HepG2 (cell line): ENCODE measurements at regions not wholly inside any gene's neighbourhood (a gene's known extent, or its start where the extent isn't known, plus 50 kb on each side); places are given as distances from the start of the nearest gene placed in this dataset.

Experiments
- ATAC-seq: fragments of 200-7000 bp; cut with Tn5 transposase; 3 replicates; pipeline ENCODE4 v1.9.1; 2020; ENCODE audit warnings: mild to moderate bottlenecking, moderate library complexity
- BruUV-seq: library from RNA; stranded (reverse); fragments of 400-500 nt; replicated peaks from 2 replicates; lab custom pipeline; 2021; lab: Mats Ljungman, UMichigan
- CTCF ChIA-PET: fragments of 300-600 bp; formaldehyde crosslinking; extraction: SDS; loops from one replicate; lab custom pipeline; 2021; ENCODE audit warnings: low total read pairs, inconsistent platforms, low intra/inter-chr PET ratio; lab: Yijun Ruan, JAX
- POLR2A ChIA-PET: fragments of 350-600 bp; sonication (Branson Sonifier 250); formaldehyde crosslinking; loops from one replicate; lab custom pipeline; 2020; ENCODE audit warnings: antibody characterized with exemption, inconsistent platforms; lab: Yijun Ruan, JAX
- DNase-seq: peaks from one replicate; pipeline ENCODE4 v3.0.0-alpha.2; 2015; ENCODE audit warnings: low spot score
- FAIRE-seq: peaks from 3 replicates; lab custom pipeline; 2011; peaks lifted over from hg19 to GRCh38; lab: Jason Lieb, UNC
- H2AFZ ChIP-seq: one replicate; pipeline ENCODE4 v1.6.1; 2011; ENCODE audit warnings: low read length, inconsistent platforms
- H3K27ac ChIP-seq: fragments of 300-600 bp; 3 replicates; pipeline ENCODE4 v1.8.0; 2011; ENCODE audit warnings: mixed run types, mild to moderate bottlenecking, mixed read lengths, low read length, inconsistent platforms; ENCODE audit not compliant: insufficient read depth; ENCODE audit errors: extremely low read length
- H3K27me3 ChIP-seq, 2 experiments: fragments of 200-600 bp in 1 of 2; 2 replicates in 1 of 2; 3 replicates in 1 of 2; pipeline versions ENCODE4 v1.6.0 to v1.8.0; 2011; ENCODE audit warnings: low read length in 2 of 2, mild to moderate bottlenecking in 2 of 2, moderate library complexity in 2 of 2, inconsistent platforms in 1 of 2; ENCODE audit not compliant: insufficient read depth in 2 of 2, control insufficient read depth in 1 of 2
- H3K36me3 ChIP-seq, 2 experiments: fragments of 200-600 bp in 1 of 2; replicated peaks in 1 of 2; 2 replicates in 1 of 2; 3 replicates in 1 of 2; pipeline versions ENCODE4 v1.5.1 to v1.8.0; 2011; ENCODE audit warnings: low read length in 2 of 2, inconsistent platforms in 1 of 2; ENCODE audit not compliant: insufficient read depth in 2 of 2, control insufficient read depth in 1 of 2
- H3K4me1 ChIP-seq: 2 replicates; pipeline ENCODE4 v1.5.1; 2012; ENCODE audit warnings: low read length, inconsistent platforms; ENCODE audit not compliant: insufficient read depth
- H3K4me2 ChIP-seq: 2 replicates; pipeline ENCODE4 v1.6.0; 2011; ENCODE audit warnings: low read depth, low read length, inconsistent platforms
- H3K4me3 ChIP-seq, 3 experiments: fragments of 200-600 bp in 1 of 3; sonication (generic), shearing (Covaris generic) in 1 of 3; replicated peaks in 1 of 3; 2 replicates each; pipeline ENCODE4 v1.5.1; 2011 to 2016; ENCODE audit warnings: low read length in 3 of 3, inconsistent platforms in 2 of 3, low read depth in 2 of 3, mild to moderate bottlenecking in 2 of 3, control low read depth in 1 of 3, mixed read lengths in 1 of 3; ENCODE audit not compliant: insufficient read depth in 1 of 3
- H3K79me2 ChIP-seq: one replicate; pipeline ENCODE4 v1.6.1; 2011; ENCODE audit warnings: low read length, inconsistent platforms; ENCODE audit not compliant: insufficient read depth
- H3K9ac ChIP-seq: 2 replicates; pipeline ENCODE4 v1.6.0; 2011; ENCODE audit warnings: mild to moderate bottlenecking, low read depth, low read length, inconsistent platforms; ENCODE audit not compliant: insufficient read depth
- H3K9me3 ChIP-seq: 2 replicates; pipeline ENCODE4 v1.5.1; 2012; ENCODE audit warnings: mild to moderate bottlenecking, low read length
- H4K20me1 ChIP-seq: 2 replicates; pipeline ENCODE4 v1.6.0; 2011; ENCODE audit warnings: inconsistent platforms, mild to moderate bottlenecking, low read length, moderate library complexity; ENCODE audit not compliant: insufficient read depth
- CCDC6 ChIP-seq: sonication (generic); formaldehyde crosslinking; IDR thresholded peaks from 2 replicates; pipeline ENCODE4 v1.8.1; 2022; ENCODE audit warnings: mild to moderate bottlenecking, missing genetic modification reagents, moderate library complexity
- FOXJ3 ChIP-seq: sonication (generic); formaldehyde crosslinking; IDR thresholded peaks from 2 replicates; pipeline ENCODE4 v1.4.0; 2020; ENCODE audit warnings: missing genetic modification reagents, mild to moderate bottlenecking, borderline replicate concordance
- MBD4 ChIP-seq: IDR thresholded peaks from 2 replicates; pipeline ENCODE4 v1.6.1; 2012; ENCODE audit warnings: low read length, inconsistent platforms, borderline replicate concordance
- MIER2 ChIP-seq: IDR thresholded peaks from 2 replicates; pipeline ENCODE4 v1.6.1; 2016; ENCODE audit warnings: missing biosample characterization, missing genetic modification reagents
- MXD1 ChIP-seq: sonication (generic); formaldehyde crosslinking; IDR thresholded peaks from 2 replicates; pipeline ENCODE4 v1.4.0; 2020; ENCODE audit warnings: mild to moderate bottlenecking, missing genetic modification reagents
- NR1H2 ChIP-seq: sonication (generic); formaldehyde crosslinking; IDR thresholded peaks from 2 replicates; pipeline ENCODE4 v1.8.1; 2022; ENCODE audit warnings: low read depth, missing genetic modification reagents, borderline replicate concordance
- POGK ChIP-seq: sonication (generic); formaldehyde crosslinking; conservative IDR thresholded peaks from 2 replicates; pipeline ENCODE4 v1.8.0; 2022; ENCODE audit warnings: mild to moderate bottlenecking, moderate library complexity, missing genetic modification reagents
- POLR2AphosphoS5 ChIP-seq: IDR thresholded peaks from 2 replicates; pipeline ENCODE4 v1.6.1; 2012; ENCODE audit warnings: low read depth, low read length
- SIX4 ChIP-seq: sonication (generic); formaldehyde crosslinking; IDR thresholded peaks from 2 replicates; pipeline ENCODE4 v1.4.0; 2020; ENCODE audit warnings: missing genetic modification reagents
- SMYD3 ChIP-seq: sonication (generic); formaldehyde crosslinking; IDR thresholded peaks from 2 replicates; pipeline ENCODE4 v1.8.1; 2023; ENCODE audit warnings: mild to moderate bottlenecking, missing genetic modification reagents
- ZFY ChIP-seq: sonication (generic); formaldehyde crosslinking; IDR thresholded peaks from 2 replicates; pipeline ENCODE4 v1.4.0; 2020; ENCODE audit warnings: missing genetic modification reagents
- ZNF230 ChIP-seq: sonication (generic); formaldehyde crosslinking; IDR thresholded peaks from 2 replicates; pipeline ENCODE4 v1.4.0; 2020; ENCODE audit warnings: mild to moderate bottlenecking, missing genetic modification reagents
- ZNF24 ChIP-seq: fragments of 450-650 bp; IDR thresholded peaks from 2 replicates; pipeline ENCODE4 v1.6.1; 2017; ENCODE audit warnings: antibody characterized with exemption, mild to moderate bottlenecking
- ZNF501 ChIP-seq: sonication (generic); formaldehyde crosslinking; IDR thresholded peaks from 2 replicates; pipeline ENCODE4 v1.5.1; 2020; ENCODE audit warnings: mild to moderate bottlenecking, moderate library complexity, missing genetic modification reagents
- ZNF510 ChIP-seq: sonication (generic); formaldehyde crosslinking; IDR thresholded peaks from 2 replicates; pipeline ENCODE4 v1.4.0; 2020; ENCODE audit warnings: low read depth, mild to moderate bottlenecking, missing genetic modification reagents
- ZNF720 ChIP-seq: sonication (generic); formaldehyde crosslinking; IDR thresholded peaks from 2 replicates; pipeline ENCODE4 v1.4.0; 2020; ENCODE audit warnings: missing genetic modification reagents
- ZNF768 ChIP-seq: sonication (generic); formaldehyde crosslinking; IDR thresholded peaks from 2 replicates; pipeline ENCODE4 v1.4.0; 2020; ENCODE audit warnings: missing genetic modification reagents
- WGBS: methylation state at CpG from one replicate; pipeline ENCODE4 v1.1.6; 2017; ENCODE audit warnings: low lambda C conversion rate; 5-methylcytosine and 5-hydroxymethylcytosine counted together
- in situ Hi-C: cut with HindIII; loops from 2 replicates; pipeline ENCODE4 v1.10.0; 2017; ENCODE audit warnings: low pct_unique_long_range_greater_than_20kb; ENCODE audit not compliant: extremely low pct_ligation_motif_present
- intact Hi-C: fragments of 100-400 bp; cut with micrococcal nuclease; formaldehyde crosslinking; loops from one replicate; pipeline ENCODE4 v1.10.0; 2022; ENCODE audit not compliant: unreplicated experiment

GRCh38 chrX:94744786-94745185 lies 1070.8 kb downstream of the FAM133A start:
- TF ChIP-seq ZNF24: no peak
- no peak for TF ChIP-seq ZFY (CRISPR knock-in tag)
- TF ChIP-seq ZNF720 (CRISPR knock-in tag): no peak
- no peak for TF ChIP-seq ZNF230 (CRISPR knock-in tag)
- TF ChIP-seq ZNF768 (CRISPR knock-in tag): no peak
- H2AFZ ChIP-seq: no peak overlapping the region
- H3K4me1 ChIP-seq: no peaks in the 10 kb centered on the region
- H4K20me1 ChIP-seq: no peaks in the 10 kb centered on the region
- H3K79me2 ChIP-seq: no peaks in the 10 kb centered on the region
- FAIRE-seq (no peak), ATAC-seq (no peak), DNase-seq (no peak)
- no peak overlapping the region for H3K27ac ChIP-seq
- CTCF ChIA-PET: no interaction called here
- no peak overlapping the region for H3K4me2 ChIP-seq
- POLR2A ChIA-PET: no interaction called here
- intact Hi-C loops: no loop called here
- no peaks in the 10 kb centered on the region for H3K9me3 ChIP-seq
- no peak overlapping the region for H3K4me3 ChIP-seq
- WGBS: 33% methylated on average over 3 of the region's 3 CpGs
- no TSS peak for BruUV-seq
- no peaks in the 10 kb centered on the region for H3K36me3 ChIP-seq
- no peak overlapping the region for H3K9ac ChIP-seq
- no peaks in the 10 kb centered on the region for H3K27me3 ChIP-seq
- in situ Hi-C loops: no loop called here

GRCh38 chrX:94751611-94752010 lies 1077.6 kb downstream of the FAM133A start:
- H3K4me1 ChIP-seq: no peaks in the 10 kb centered on the region
- DNase-seq (no peak), FAIRE-seq (peak; percentile 4), ATAC-seq (no peak)
- no peaks in the 10 kb centered on the region for H4K20me1 ChIP-seq
- no peaks in the 10 kb centered on the region for H3K79me2 ChIP-seq
- CTCF ChIA-PET: no interaction called here
- no peak overlapping the region for H3K27ac ChIP-seq
- in situ Hi-C loops: no loop called here
- no peak overlapping the region for H3K4me3 ChIP-seq
- no peak for TF ChIP-seq MXD1 (CRISPR knock-in tag)
- no peak for TF ChIP-seq NR1H2 (CRISPR knock-in tag)
- no peak for TF ChIP-seq ZNF510 (CRISPR knock-in tag)
- TF ChIP-seq POLR2AphosphoS5: no peak
- no peak for TF ChIP-seq SIX4
- no peak for TF ChIP-seq ZNF501 (CRISPR knock-in tag)
- TF ChIP-seq SMYD3: no peak
- no peak for TF ChIP-seq POGK (CRISPR knock-in tag)
- no peak for TF ChIP-seq CCDC6 (CRISPR knock-in tag)
- TF ChIP-seq MBD4: no peak
- TF ChIP-seq FOXJ3 (CRISPR knock-in tag): no peak
- no peak for TF ChIP-seq MIER2 (CRISPR knock-in tag)
- no TSS peak for BruUV-seq
- no peak overlapping the region for H3K4me2 ChIP-seq
- POLR2A ChIA-PET: no interaction called here
- H3K27me3 ChIP-seq: no peaks in the 10 kb centered on the region
- no peak overlapping the region for H3K9ac ChIP-seq
- no peak overlapping the region for H2AFZ ChIP-seq
- no peaks in the 10 kb centered on the region for H3K9me3 ChIP-seq
- intact Hi-C loops: no loop called here
- no peaks in the 10 kb centered on the region for H3K36me3 ChIP-seq
